Thymus (tissue), 11 donors: ENCODE measurements at regions not wholly inside any gene's neighbourhood (a gene's known extent, or its start where the extent isn't known, plus 50 kb on each side); places are given as distances from the start of the nearest gene placed in this dataset.

Experiments used
- DNase-seq, 9 donors: peaks; one replicate each; pipeline ENCODE4 v3.0.0-alpha.2; 2013; ENCODE audit warnings: low spot score in 9 of 9, low read depth in 6 of 9, missing footprints in 1 of 9
- H3K27ac ChIP-seq, 2 donors: one replicate each; pipeline ENCODE4 v1.5.1; 2013; ENCODE audit warnings: control low read depth in 1 of 2, low read depth in 1 of 2, low read length in 1 of 2, mild to moderate bottlenecking in 1 of 2, moderate library complexity in 1 of 2
- H3K27me3 ChIP-seq, 2 donors: one replicate each; pipeline ENCODE4 v1.5.1; 2013; ENCODE audit warnings: low read length in 1 of 2; ENCODE audit not compliant: control insufficient read depth in 2 of 2, insufficient read depth in 1 of 2
- H3K36me3 ChIP-seq, 2 donors: one replicate each; pipeline ENCODE4 v1.5.1; 2013; ENCODE audit warnings: low read length in 1 of 2, mild to moderate bottlenecking in 1 of 2, moderate library complexity in 1 of 2; ENCODE audit not compliant: control insufficient read depth in 2 of 2, insufficient read depth in 2 of 2
- H3K4me1 ChIP-seq, 2 donors: one replicate each; pipeline ENCODE4 v1.5.1; 2013; ENCODE audit warnings: low read length in 2 of 2; ENCODE audit not compliant: control insufficient read depth in 2 of 2, insufficient read depth in 2 of 2
- H3K4me3 ChIP-seq, 2 donors: one replicate each; pipeline ENCODE4 v1.5.1; 2013; ENCODE audit warnings: low read length in 2 of 2, control low read depth in 1 of 2, mild to moderate bottlenecking in 1 of 2
- H3K9me3 ChIP-seq, 2 donors: one replicate each; pipeline ENCODE4 v1.5.1; 2013; ENCODE audit warnings: low read length in 1 of 2, mild to moderate bottlenecking in 1 of 2; ENCODE audit not compliant: control insufficient read depth in 2 of 2, insufficient read depth in 1 of 2
- WGBS: extraction: QIAGEN DNeasy Blood & Tissue Kit; methylation state at CpG from one replicate; pipeline ENCODE4 v1.1.7; 2013; 5-methylcytosine and 5-hydroxymethylcytosine counted together
- donor health status: healthy.

GRCh38 chr11:134906356-134906955 lies 494.4 kb upstream of the B3GAT1 start:
- H3K4me1 ChIP-seq, result no peaks in the 10 kb centered on the region
- no peaks in the 10 kb centered on the region for H3K36me3 ChIP-seq
- WGBS, result 86% methylated on average over 19 of the region's 19 CpGs
- H3K27ac ChIP-seq, result no peak overlapping the region
- no peaks in the 10 kb centered on the region for H3K27me3 ChIP-seq
- no peak overlapping the region for H3K4me3 ChIP-seq
- no peaks in the 10 kb centered on the region for H3K9me3 ChIP-seq
- no peak for DNase-seq

GRCh38 chr11:134905928-134906327 lies 493.9 kb upstream of the B3GAT1 start:
- no peaks in the 10 kb centered on the region for H3K27me3 ChIP-seq
- no peak overlapping the region for H3K4me3 ChIP-seq
- H3K36me3 ChIP-seq, result no peaks in the 10 kb centered on the region
- H3K9me3 ChIP-seq, result no peaks in the 10 kb centered on the region
- H3K4me1 ChIP-seq, result no peaks in the 10 kb centered on the region
- DNase-seq, result no peak
- no peak overlapping the region for H3K27ac ChIP-seq
- 77% methylated on average over 14 of the region's 14 CpGs for WGBS

GRCh38 chr11:134905517-134905916 lies 493.5 kb upstream of the B3GAT1 start:
- Histone ChIP-seq H3K4me3 (no peak overlapping the region), H3K4me1 (no peaks in the 10 kb centered on the region), H3K36me3 (no peaks in the 10 kb centered on the region), H3K9me3 (no peaks in the 10 kb centered on the region), H3K27me3 (no peaks in the 10 kb centered on the region), H3K27ac (no peak overlapping the region)
- no peak for DNase-seq
- 93% methylated on average over 2 of the region's 2 CpGs for WGBS

GRCh38 chr11:134904103-134904790 lies 492.2 kb upstream of the B3GAT1 start:
- no peaks in the 10 kb centered on the region for H3K36me3 ChIP-seq
- no peak overlapping the region for H3K4me3 ChIP-seq
- H3K4me1 ChIP-seq, result no peaks in the 10 kb centered on the region
- DNase-seq, result no peak
- H3K27me3 ChIP-seq, result no peaks in the 10 kb centered on the region
- H3K27ac ChIP-seq, result no peak overlapping the region
- WGBS, result 83% methylated on average over 8 of the region's 8 CpGs
- no peaks in the 10 kb centered on the region for H3K9me3 ChIP-seq

- no peak overlapping the region for H3K27ac ChIP-seq
- H3K9me3 ChIP-seq, result no peaks in the 10 kb centered on the region
- no peaks in the 10 kb centered on the region for H3K27me3 ChIP-seq
- no peak overlapping the region for H3K4me3 ChIP-seq
- no peak for DNase-seq
- H3K4me1 ChIP-seq, result no peaks in the 10 kb centered on the region
- 87% methylated on average over 9 of the region's 9 CpGs for WGBS
- no peaks in the 10 kb centered on the region for H3K36me3 ChIP-seq
These were observed 490.2 kb upstream of the B3GAT1 start for GRCh38 chr11:134901955-134902918.

GRCh38 chr11:134901542-134901941 lies 489.5 kb upstream of the B3GAT1 start:
- Histone ChIP-seq H3K4me3 (no peak overlapping the region), H3K9me3 (no peaks in the 10 kb centered on the region), H3K27ac (no peak overlapping the region), H3K36me3 (no peaks in the 10 kb centered on the region), H3K27me3 (no peaks in the 10 kb centered on the region), H3K4me1 (no peaks in the 10 kb centered on the region)
- no peak for DNase-seq
- 72% methylated on average over 7 of the region's 7 CpGs for WGBS

- Histone ChIP-seq H3K4me1 (no peaks in the 10 kb centered on the region), H3K4me3 (no peak overlapping the region), H3K9me3 (no peaks in the 10 kb centered on the region), H3K27me3 (no peaks in the 10 kb centered on the region), H3K27ac (no peak overlapping the region), H3K36me3 (no peaks in the 10 kb centered on the region)
- 88% methylated on average over 13 of the region's 13 CpGs for WGBS
- no peak for DNase-seq
These were observed 482.0 kb upstream of the B3GAT1 start for GRCh38 chr11:134893810-134894685.

GRCh38 chr11:134890446-134890845 lies 478.4 kb upstream of the B3GAT1 start:
- Histone ChIP-seq H3K4me3 (no peak overlapping the region), H3K36me3 (no peaks in the 10 kb centered on the region), H3K27me3 (no peaks in the 10 kb centered on the region), H3K4me1 (no peaks in the 10 kb centered on the region), H3K27ac (no peak overlapping the region), H3K9me3 (no peaks in the 10 kb centered on the region)
- WGBS, result 86% methylated on average over 5 of the region's 5 CpGs
- DNase-seq, result no peak
